HuH-7.5 (cell line): ENCODE measurements at regions not wholly inside any gene's neighbourhood (a gene's known extent, or its start where the extent isn't known, plus 50 kb on each side); places are given as distances from the start of the nearest gene placed in this dataset.
"Not testable (repeated sequence)": the region's sequence is repeated elsewhere in the genome, so short reads cannot be mapped to it uniquely, and the experiment has no call there.

Experiments
- DNase-seq: peaks from one replicate; pipeline ENCODE4 v3.0.0; 2011; ENCODE audit warnings: low spot score

GRCh38 chr5:97937846-97938245 lies 754.8 kb upstream of the RIOK2 start:
- no peak for DNase-seq

GRCh38 chr5:97943036-97943435 lies 760.0 kb upstream of the RIOK2 start:
- no peak for DNase-seq

DNA sequence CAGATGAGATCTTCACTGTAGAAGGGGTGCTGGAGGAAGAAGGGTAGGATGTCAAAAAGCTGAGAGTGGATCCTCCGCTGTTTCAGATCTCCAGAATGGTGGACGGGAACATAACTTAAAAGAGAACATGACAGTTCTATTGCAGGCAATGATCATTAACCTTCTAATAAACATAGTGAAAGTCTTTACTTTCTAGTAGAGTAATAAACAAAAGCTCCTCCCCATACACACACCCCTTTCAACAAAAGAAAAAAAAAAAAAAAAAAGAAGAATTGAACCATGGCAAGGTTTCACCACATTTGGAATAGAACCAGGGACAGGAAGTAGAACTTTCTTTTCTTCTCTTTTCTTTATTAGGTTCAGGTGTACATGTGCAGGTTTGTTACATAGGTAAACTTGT lies 768.1 kb upstream of the RIOK2 start:
- DNase-seq = no peak

GRCh38 chr5:97955450-97955849 lies 772.4 kb upstream of the RIOK2 start:
- DNase-seq = no peak

GRCh38 chr5:97967292-97967691 lies 784.2 kb upstream of the RIOK2 start:
- DNase-seq = no peak

DNA sequence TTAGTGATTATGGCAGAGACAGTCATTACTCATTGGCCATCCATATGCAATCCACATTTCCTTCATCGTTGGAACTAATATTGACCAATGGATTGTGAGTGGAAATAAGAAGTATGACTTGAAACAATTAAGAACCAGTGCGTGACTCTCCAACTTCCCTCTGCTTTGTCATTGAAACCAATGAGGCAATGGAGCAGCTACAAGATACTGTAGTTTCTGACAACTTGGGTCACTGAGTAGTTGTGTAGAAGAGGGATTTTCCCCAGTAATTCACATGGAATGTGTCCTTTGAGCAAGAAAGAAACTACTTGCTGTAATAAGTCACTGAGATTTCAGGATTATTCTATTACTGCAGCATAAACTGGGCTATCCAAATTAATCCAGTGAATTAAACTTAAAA lies 785.3 kb upstream of the RIOK2 start:
- DNase-seq = no peak

GRCh38 chr5:97979740-97980139 lies 793.7 kb upstream of the RGMB start:
- DNase-seq = no peak

- no peak for DNase-seq
Measured at GRCh38 chr5:97980291-97980690, 793.2 kb upstream of the RGMB start.

GRCh38 chr5:97986069-97986468 lies 787.4 kb upstream of the RGMB start:
- DNase-seq = no peak

GRCh38 chr5:97991236-97991635 lies 782.2 kb upstream of the RGMB start:
- no peak for DNase-seq

DNA sequence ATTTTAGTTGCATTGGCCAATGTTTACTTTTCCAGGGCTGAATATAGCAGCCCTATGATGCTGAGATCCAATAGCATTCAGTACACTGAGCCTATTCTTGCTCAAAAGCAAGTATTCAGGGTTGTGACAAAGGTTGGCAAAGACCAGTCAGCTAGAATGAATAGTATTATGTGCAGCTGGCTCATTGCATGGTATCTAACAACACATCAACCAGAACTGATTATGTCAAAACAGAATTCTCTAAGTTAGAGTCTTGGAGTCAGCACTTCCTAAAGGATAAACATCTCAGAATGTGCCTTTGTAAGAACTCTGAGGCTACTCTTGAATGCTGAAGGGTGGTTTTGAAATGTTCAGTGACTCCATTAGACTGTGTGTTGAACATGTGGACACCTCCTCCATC lies 774.5 kb upstream of the RGMB start:
- no peak for DNase-seq

DNA sequence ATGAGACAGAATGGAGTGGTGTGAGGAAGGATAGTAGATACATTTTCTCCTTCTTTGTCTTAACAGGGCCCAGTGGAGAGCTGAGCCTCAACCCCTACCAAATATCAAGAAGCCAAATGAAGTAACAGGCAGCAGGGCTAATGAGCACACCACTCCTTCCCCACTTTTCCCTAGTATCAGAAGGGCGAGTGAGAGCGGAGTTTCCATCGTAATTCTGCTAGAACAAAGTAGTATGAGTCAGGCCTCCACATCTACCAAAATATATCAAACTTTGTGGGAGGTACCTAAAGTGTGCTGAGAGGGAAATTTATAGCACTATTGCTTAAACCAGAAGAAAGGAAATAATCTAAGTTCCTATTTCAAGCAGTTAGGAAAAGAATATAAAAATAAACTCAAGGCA lies 769.0 kb upstream of the RGMB start:
- DNase-seq = no peak

GRCh38 chr5:98016771-98017170 lies 756.7 kb upstream of the RGMB start:
- no peak for DNase-seq

DNA sequence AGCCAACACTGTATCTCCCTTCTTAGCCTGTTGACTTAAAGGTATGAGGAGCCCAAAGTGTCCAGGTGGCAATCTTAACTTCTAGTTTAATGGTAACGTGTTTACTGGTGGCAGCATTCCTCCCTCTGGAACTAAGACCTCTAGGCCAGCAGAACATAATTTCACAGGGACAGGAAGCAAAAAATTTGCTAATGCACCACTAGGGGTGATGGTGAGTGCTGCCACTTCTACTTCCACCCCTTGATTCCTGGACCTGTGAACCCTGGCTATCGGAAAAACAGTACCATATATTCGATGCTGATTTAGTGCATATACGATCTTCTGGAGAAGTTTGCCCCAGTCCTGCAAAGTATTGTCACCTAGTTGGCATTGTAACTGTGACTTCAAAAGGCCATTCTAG lies 743.2 kb upstream of the RGMB start:
- not testable (repeated sequence) for DNase-seq

DNA sequence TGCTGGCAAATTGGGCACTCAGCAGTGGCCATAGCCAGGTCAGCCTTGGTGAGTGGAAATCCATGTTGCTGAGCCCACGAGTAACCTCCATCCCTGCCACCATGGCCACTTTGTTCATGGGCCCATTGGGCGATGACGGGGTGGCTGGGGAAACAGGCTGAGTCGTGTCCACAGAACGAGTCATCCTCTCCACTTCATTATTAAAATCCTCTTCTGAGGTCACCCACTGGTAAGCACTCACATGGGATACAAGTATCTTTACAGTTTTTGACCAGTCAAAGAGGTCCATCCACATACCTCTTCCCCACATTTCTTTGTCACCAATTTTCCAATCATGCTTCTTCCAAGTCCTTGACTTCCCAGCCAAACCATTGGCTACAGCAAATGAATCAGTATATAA lies 742.4 kb upstream of the RGMB start:
- DNase-seq = not testable (repeated sequence)

GRCh38 chr5:98031496-98031895 lies 742.0 kb upstream of the RGMB start:
- no peak for DNase-seq

GRCh38 chr5:98031926-98032325 lies 741.5 kb upstream of the RGMB start:
- no peak for DNase-seq

DNA sequence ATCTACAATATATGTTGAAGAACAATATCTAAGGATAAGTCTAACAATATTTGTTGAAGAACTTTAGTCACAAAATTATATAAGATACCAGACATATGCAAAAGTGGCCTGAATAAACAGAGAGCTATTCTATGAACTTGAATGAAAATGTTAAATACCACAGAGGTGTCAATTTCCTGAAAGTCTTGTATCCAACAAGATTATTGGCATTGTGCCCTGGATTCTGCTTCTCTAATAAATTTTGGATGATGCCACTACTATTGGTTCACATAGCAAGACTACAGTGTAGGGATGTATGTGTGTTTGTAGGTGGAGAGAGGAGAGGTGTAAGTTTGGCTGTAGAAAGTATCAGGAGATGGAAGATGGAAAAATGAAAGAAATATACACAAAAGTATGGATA lies 731.8 kb upstream of the RGMB start:
- DNase-seq = no peak

DNA sequence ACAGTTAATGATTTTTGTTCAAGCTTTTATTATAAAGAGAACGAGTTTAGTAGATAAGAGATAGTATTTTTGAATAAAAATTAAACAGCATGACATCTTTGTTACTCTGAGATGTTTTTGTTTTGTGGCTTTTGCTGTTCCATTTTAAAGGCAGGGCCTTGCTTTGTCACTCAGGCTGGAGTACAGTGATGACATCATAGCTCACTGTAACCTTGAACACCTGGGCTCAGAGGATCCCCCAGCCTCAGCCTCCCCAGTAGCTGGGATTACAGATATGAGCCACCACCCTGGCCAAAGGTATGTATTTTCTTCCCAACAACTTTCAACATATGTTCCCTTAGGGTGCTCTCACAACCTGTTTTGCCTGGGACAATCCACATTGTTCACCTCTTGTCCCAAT lies 730.9 kb upstream of the RGMB start:
- DNase-seq = no peak

GRCh38 chr5:98042961-98043360 lies 730.5 kb upstream of the RGMB start:
- DNase-seq = no peak

- DNase-seq = no peak
Measured at GRCh38 chr5:98050583-98050982, 722.9 kb upstream of the RGMB start.

DNA sequence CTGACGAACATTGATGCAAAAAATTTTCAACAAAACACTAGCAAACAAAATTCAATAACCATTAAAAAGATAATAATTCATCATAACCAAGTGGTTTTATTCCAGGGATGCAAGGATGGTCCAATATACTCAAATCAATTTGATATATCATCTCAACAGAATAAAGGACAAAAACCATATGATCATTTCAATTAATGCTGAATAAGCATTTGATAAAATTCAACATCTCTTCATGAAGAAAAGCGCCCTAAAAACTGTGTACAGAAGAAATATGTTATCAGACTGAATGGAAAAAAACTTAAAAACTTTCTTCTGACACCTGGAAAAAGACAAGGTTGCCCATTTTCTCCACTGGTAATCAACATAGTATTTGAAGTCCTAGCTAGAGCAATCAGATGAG lies 720.3 kb upstream of the RGMB start:
- no peak for DNase-seq

GRCh38 chr5:98060148-98060547 lies 713.3 kb upstream of the RGMB start:
- DNase-seq = no peak

DNA sequence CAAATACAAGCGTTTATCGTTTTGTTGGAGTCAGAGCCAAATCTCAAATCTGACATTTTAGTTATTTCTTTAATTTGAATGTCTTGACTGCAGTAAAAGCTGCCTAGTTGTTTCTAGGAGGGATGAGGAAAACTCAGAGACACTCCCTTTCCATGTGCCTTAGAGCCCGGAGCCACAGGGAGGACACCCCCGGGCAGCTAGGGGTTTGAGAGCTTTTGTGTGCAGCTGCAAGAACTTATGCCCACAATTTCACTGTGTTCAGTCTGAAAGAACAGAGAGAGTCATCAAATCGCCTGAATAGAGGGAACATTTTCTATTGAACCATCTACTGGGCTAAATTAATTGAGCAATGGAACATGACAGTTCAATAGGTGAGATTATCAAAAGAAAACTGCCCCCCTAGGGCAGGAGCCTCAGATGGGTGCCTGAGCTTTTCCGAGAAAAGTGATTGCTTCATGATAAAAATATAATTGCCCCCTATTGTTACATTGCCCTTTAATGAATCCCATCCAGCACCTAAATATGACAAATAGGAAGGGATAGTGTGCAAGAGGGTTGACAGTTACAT lies 709.3 kb upstream of the RGMB start:
- DNase-seq = no peak
